ENCODE measurements at regions not wholly inside any gene's neighbourhood (a gene's known extent, or its start where the extent isn't known, plus 50 kb on each side); places are given as distances from the start of the nearest gene placed in this dataset.

DNA sequence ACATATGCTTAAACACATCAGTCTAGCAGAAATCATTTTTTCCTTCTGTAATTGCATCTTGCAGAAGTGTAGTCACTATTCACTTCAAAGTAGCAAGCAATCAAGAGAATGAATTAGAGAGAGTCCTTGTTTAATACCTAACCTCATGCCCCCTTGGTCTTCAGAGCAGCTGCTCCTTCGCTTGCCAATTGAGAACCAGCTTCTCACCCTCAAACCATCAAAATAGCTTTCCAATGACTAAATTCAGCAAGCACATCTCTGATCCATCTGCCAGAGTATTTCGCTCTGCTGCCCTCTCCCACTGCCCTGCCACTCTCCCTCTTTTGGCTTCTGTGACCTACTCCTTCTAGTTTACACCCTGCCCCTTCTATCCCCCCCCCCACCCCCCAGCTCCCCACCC, 120.7 kb upstream of the AGAP1 start:
- no peak for DNase-seq

GRCh38 chr2:235377176-235377575, 116.7 kb upstream of the AGAP1 start:
- DNase-seq = no peak

- no peak for DNase-seq
Observed at GRCh38 chr2:235378246-235378645, 115.6 kb upstream of the AGAP1 start.

- DNase-seq = no peak
Observed at GRCh38 chr2:235378944-235379343, 114.9 kb upstream of the AGAP1 start.

DNA sequence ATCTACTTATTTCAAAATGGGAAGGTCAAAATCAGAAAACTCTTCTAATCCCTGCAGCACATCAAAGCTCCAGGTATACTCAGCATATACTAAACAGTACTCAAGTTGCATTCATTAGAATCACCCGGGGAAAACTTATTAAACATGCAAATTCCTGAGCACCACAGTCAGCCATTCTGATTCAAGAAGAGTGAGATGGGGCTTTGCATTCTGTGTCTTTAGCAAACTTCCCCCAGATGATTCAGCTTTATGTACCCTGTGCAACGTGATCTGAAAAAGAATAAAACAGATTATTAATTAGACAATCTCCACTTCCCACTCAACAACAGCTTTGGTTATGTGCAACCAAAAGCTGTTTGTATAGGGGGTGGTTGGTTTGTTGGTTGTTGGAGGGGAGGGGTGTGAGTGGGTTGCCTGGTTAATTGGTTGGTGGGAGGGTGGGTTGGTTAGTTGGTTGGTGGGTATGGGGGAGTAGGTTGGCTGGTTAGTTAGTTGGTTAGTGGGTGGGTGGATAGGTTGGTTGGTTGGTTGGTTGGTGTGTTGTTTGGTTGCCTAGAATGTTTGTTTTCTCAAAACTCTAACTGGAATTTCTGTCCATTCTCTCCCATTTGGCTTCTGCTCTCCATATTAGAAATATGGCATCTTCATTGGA, 112.5 kb upstream of the AGAP1 start:
- DNase-seq = no peak

GRCh38 chr2:235382179-235382578, 111.7 kb upstream of the AGAP1 start:
- no peak for DNase-seq

DNA sequence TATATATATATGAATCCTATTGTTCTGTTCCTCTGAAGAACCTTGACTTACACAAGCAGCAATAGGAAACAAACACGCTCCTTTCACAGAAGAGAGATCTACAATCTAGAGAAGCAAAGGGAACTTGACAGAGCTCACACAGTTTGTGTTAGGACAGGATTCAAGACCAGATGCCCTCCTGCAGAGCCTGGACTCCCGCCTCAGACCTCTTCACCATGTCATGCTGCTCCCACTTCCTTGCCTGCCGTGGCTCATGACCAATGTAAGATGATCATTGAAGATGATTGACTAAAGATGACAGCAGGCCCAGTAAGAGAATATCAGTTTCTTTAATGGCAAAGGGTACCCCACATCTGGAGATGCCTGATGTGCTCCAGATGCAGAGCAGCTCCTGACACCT, 111.2 kb upstream of the AGAP1 start:
- no peak for DNase-seq

- DNase-seq = no peak
Observed at GRCh38 chr2:235383272-235383843, 110.5 kb upstream of the AGAP1 start.

- DNase-seq = no peak
Observed at GRCh38 chr2:235384624-235385023, 109.2 kb upstream of the AGAP1 start.

- DNase-seq = no peak
Observed at GRCh38 chr2:235389626-235390025, 104.2 kb upstream of the AGAP1 start.

GRCh38 chr2:235390108-235390815, 103.6 kb upstream of the AGAP1 start:
- DNase-seq = peak; percentile 30

DNA sequence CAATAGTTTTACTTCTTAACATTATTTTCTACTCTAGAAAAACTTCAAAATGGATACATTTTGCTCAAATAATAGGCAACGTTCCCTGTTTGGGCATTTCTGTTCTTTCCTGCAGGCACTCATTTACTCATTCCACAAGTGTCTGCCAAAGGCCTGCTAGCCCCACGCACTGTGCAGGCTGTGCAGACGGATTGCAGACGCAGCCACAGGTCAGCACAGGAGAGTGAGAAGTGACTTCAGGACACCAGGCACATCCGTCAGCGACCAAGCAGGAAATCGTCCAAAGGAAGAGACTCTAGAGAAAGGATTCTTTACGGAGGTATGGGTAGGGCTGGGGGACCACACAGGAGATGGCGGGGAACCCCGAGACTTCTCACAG, 103.0 kb upstream of the AGAP1 start:
- no peak for DNase-seq

GRCh38 chr2:235391921-235392615, 101.8 kb upstream of the AGAP1 start:
- DNase-seq = no peak

- DNase-seq = no peak
Observed at GRCh38 chr2:235394278-235394828, 99.5 kb upstream of the AGAP1 start.

GRCh38 chr2:235396071-235396846, 97.6 kb upstream of the AGAP1 start:
- no peak for DNase-seq

GRCh38 chr2:235398321-235398720, 95.5 kb upstream of the AGAP1 start:
- DNase-seq = no peak

GRCh38 chr2:235399895-235400294, 93.9 kb upstream of the AGAP1 start:
- DNase-seq = no peak

- DNase-seq = no peak
Observed at GRCh38 chr2:235402422-235402821, 91.4 kb upstream of the AGAP1 start.

GRCh38 chr2:235405612-235406361, 88.1 kb upstream of the AGAP1 start:
- DNase-seq = no peak

DNA sequence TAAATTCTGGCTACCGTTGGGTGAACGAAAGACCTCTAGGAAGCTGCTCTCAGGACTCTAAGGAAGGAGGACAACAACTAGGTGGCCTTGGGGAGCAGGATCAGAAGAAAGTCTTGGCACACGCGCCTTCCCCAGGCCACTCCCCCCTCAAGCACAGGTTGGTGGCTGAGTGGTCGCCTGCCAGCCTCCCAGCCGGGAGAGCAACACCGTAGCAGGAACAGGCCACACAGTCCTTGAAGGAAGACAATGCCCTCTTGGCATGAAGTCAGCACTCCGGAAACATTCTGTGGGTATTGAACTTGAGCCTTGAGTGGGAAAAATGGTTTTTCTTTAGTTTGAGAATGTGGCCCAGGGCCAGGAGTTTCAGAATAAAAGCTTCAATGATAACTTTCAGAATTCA, 87.4 kb upstream of the AGAP1 start:
- no peak for DNase-seq

DNA sequence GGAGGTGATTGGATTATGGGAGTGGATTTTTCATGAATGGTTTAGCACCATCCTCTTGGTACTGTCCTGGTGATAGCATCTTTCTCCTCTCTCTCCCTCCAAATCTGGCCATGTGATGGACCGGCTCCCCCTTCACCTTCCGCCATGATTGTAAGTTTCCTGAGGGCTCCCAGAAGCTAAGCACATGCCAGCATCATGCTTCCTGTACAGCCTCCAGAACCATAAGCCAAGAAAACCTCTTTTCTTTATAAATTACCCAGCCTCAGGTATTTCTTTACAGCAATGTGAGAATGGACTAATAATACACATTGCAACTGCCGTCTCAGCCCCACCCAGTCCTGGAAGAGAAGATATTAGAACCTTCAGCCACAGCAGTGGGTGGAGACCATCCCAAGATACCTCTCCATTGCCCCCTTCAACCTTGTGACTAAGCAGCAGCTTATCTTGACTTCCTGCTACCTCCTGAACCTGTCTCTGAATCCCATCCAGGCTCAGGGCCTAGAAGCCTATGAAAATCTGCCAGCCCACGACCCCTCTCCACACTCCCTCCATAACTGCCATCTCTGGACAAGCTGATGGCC, 81.8 kb upstream of the AGAP1 start:
- no peak for DNase-seq

DNA sequence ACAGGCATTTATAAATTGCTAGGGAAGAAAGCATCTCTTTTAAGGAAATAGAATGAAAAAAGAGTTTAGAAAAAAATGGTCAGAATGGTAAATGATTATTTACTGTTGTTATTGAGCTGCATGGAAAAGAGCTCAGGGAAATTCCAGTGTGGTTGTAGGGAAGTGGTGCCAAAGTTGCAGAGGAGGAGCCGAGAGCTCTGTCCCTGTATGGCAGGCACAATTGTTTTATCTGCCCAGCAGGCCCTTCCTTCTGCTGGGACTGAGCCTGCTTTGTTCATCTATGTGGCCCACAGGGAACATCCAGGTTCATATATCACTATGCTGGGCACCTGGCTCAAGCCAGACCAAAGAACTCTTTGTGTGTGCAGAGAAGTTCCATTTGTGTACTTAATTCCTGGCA, 80.8 kb upstream of the AGAP1 start:
- no peak for DNase-seq
